Head of caudate nucleus (tissue), 42 donors: ENCODE measurements at regions not wholly inside any gene's neighbourhood (a gene's known extent, or its start where the extent isn't known, plus 50 kb on each side); places are given as distances from the start of the nearest gene placed in this dataset.
"Not testable (repeated sequence)": the region's sequence is repeated elsewhere in the genome, so short reads cannot be mapped to it uniquely, and the experiment has no call there.

Experiments used
- DNase-seq, 42 donors: peaks; one replicate each; pipeline versions ENCODE4 v3.0.0 to v3.0.0-alpha.2; 2020 to 2021; ENCODE audit warnings: mixed read lengths in 7 of 42
- intact Hi-C: fragments of 100-400 bp; cut with DNase I; formaldehyde crosslinking; loops from one replicate; pipeline ENCODE4 v1.15.0; 2022

- intact Hi-C loops = no loop called here
- peak in 1 of 42 donors; percentile 16 for DNase-seq
Observed at GRCh38 chr11:69939551-69940245, 120.5 kb upstream of the FGF3 start.

- peak in 1 of 42 donors; percentile 3 for DNase-seq
- intact Hi-C loops = no loop called here
Observed at GRCh38 chr11:69940246-69940610, 121.0 kb upstream of the FGF3 start.

GRCh38 chr11:69941546-69942332 lies 122.5 kb upstream of the FGF3 start:
- intact Hi-C loops = no loop called here
- peak in 1 of 42 donors; percentile 2 for DNase-seq

GRCh38 chr11:69942333-69942820 lies 123.2 kb upstream of the FGF3 start:
- DNase-seq = no peak
- intact Hi-C loops = no loop called here

GRCh38 chr11:69943066-69943465 lies 123.8 kb upstream of the FGF3 start:
- intact Hi-C loops = no loop called here
- no peak for DNase-seq

GRCh38 chr11:69943506-69943905 lies 124.3 kb upstream of the FGF3 start:
- DNase-seq = no peak
- intact Hi-C loops = no loop called here

GRCh38 chr11:69944146-69944795 lies 125.1 kb upstream of the FGF3 start:
- DNase-seq = no peak
- intact Hi-C loops = no loop called here

- intact Hi-C loops = no loop called here
- DNase-seq = no peak
Observed at GRCh38 chr11:69945157-69945556, 125.9 kb upstream of the FGF3 start.

- peak in 1 of 42 donors; percentile 54 for DNase-seq
- intact Hi-C loops = no loop called here
Observed at GRCh38 chr11:69947059-69947792, 128.0 kb upstream of the FGF3 start.

- intact Hi-C loops = no loop called here
- DNase-seq = no peak
Observed at GRCh38 chr11:69947793-69948255, 128.6 kb upstream of the FGF3 start.

- DNase-seq = no peak
- intact Hi-C loops = no loop called here
Observed at GRCh38 chr11:69948256-69949141, 129.3 kb upstream of the FGF3 start.

GRCh38 chr11:69949327-69949726 lies 128.8 kb upstream of the ANO1 start:
- DNase-seq = no peak
- intact Hi-C loops = no loop called here

GRCh38 chr11:69950120-69950519 lies 128.0 kb upstream of the ANO1 start:
- no peak for DNase-seq
- intact Hi-C loops = no loop called here

- intact Hi-C loops = no loop called here
- DNase-seq = no peak
Observed at GRCh38 chr11:69950621-69951020, 127.5 kb upstream of the ANO1 start.

- intact Hi-C loops = no loop called here
- no peak for DNase-seq
Observed at GRCh38 chr11:69951821-69952220, 126.3 kb upstream of the ANO1 start.

- intact Hi-C loops, DNase-seq: not testable (repeated sequence)
Observed at GRCh38 chr11:69952229-69952975, 125.7 kb upstream of the ANO1 start.

- intact Hi-C loops = no loop called here
- no peak for DNase-seq
Observed at GRCh38 chr11:69953356-69953755, 124.8 kb upstream of the ANO1 start.

GRCh38 chr11:69954756-69955155 lies 123.4 kb upstream of the ANO1 start:
- intact Hi-C loops = no loop called here
- DNase-seq = no peak
